ENCODE measurements at regions not wholly inside any gene's neighbourhood (a gene's known extent, or its start where the extent isn't known, plus 50 kb on each side); places are given as distances from the start of the nearest gene placed in this dataset.

DNA sequence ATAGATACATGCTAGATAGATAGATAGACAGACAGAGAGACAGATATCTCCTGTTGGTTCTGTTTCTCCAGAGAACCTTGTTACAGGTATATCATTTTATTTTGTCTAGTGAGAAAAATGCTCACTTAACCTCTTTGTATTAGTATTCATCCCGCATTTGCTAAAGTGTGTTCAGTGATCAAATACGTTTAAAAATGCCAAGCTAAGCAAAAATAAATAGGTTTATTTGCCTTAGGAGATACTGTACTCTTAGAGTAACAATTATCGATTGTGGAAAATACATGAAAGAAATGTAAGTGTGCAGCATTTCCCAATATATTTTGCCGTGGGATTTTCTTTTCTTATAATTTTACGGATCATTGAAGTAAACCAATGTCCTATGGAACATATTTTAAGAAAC, 262.9 kb upstream of the CXorf51A start:
- no TSS peak for BruUV-seq (replicated peaks)
- CTCF ChIA-PET: no interaction called here

DNA sequence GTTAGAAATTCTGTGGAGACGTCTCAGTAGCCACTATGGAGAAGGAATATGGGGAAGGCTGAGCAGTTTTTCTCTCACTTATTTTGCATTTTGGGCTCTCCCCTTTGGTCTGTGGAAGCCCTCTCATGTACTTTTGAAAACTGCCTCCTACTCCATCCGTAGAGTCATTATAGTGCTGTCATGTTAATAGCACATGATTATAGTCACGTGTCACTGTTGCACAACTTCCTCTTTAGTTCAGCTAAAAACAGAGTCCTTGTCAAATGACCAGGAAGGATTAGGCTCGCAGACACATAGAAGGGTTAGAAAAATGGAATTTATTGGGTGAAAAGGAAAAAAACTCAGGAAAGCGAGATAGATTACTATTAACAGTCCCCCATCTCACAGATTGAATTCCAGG, 258.2 kb upstream of the CXorf51A start:
- ChIA-PET CTCF (no interaction called here), POLR2A (ENCODE audit: unreplicated experiment) (no interaction called here)
- TF ChIP-seq EZH2 (IDR thresholded peaks at IDR 0.05; ENCODE audit: low read depth): no peak
- TF ChIP-seq, protein P1, sequence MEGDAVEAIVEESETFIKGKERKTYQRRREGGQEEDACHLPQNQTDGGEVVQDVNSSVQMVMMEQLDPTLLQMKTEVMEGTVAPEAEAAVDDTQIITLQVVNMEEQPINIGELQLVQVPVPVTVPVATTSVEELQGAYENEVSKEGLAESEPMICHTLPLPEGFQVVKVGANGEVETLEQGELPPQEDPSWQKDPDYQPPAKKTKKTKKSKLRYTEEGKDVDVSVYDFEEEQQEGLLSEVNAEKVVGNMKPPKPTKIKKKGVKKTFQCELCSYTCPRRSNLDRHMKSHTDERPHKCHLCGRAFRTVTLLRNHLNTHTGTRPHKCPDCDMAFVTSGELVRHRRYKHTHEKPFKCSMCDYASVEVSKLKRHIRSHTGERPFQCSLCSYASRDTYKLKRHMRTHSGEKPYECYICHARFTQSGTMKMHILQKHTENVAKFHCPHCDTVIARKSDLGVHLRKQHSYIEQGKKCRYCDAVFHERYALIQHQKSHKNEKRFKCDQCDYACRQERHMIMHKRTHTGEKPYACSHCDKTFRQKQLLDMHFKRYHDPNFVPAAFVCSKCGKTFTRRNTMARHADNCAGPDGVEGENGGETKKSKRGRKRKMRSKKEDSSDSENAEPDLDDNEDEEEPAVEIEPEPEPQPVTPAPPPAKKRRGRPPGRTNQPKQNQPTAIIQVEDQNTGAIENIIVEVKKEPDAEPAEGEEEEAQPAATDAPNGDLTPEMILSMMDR (conservative IDR thresholded peaks at IDR 0.05): no peak
- H3K4me3 ChIP-seq: no peak overlapping the region
- H4K20me1 ChIP-seq (ENCODE audit: insufficient read depth): no peaks in the 10 kb centered on the region
- DNase-seq: no peak
- no TSS peak for BruUV-seq (replicated peaks)
- intact Hi-C loops (cut with micrococcal nuclease; ENCODE audit: unreplicated experiment): no loop called here
- H3K27me3 ChIP-seq (ENCODE audit: insufficient read depth, low read depth): no peaks in the 10 kb centered on the region
- H3K27ac ChIP-seq: no peak overlapping the region
- no peaks in the 10 kb centered on the region for H3K4me1 ChIP-seq (replicated peaks; ENCODE audit: insufficient read depth)
- no peaks in the 10 kb centered on the region for H3K9me3 ChIP-seq (ENCODE audit: insufficient read depth, low read depth)
- H2AFZ ChIP-seq: no peak overlapping the region
- no peaks in the 10 kb centered on the region for H3K79me2 ChIP-seq (ENCODE audit: low read depth)
- H3K36me3 ChIP-seq (ENCODE audit: low read depth): no peaks in the 10 kb centered on the region
- no peak overlapping the region for H3K4me2 ChIP-seq
- H3K9me2 ChIP-seq (ENCODE audit: insufficient read depth): no peaks in the 10 kb centered on the region
- no peaks in the 10 kb centered on the region for H3F3A ChIP-seq (ENCODE audit: insufficient read depth, low read depth)

More for the DNA sequence above, 262.9 kb upstream of the CXorf51A start:
- Histone ChIP-seq H3K4me1 (replicated peaks; ENCODE audit: insufficient read depth) (no peaks in the 10 kb centered on the region), H4K20me1 (ENCODE audit: insufficient read depth) (no peaks in the 10 kb centered on the region), H3K4me2 (no peak overlapping the region), H3K79me2 (ENCODE audit: low read depth) (no peaks in the 10 kb centered on the region), H3F3A (ENCODE audit: insufficient read depth, low read depth) (no peaks in the 10 kb centered on the region), H2AFZ (no peak overlapping the region), H3K27ac (no peak overlapping the region), H3K4me3 (no peak overlapping the region), H3K9me2 (ENCODE audit: insufficient read depth) (no peaks in the 10 kb centered on the region), H3K36me3 (ENCODE audit: low read depth) (no peaks in the 10 kb centered on the region), H3K9me3 (ENCODE audit: insufficient read depth, low read depth) (no peaks in the 10 kb centered on the region), H3K27me3 (ENCODE audit: insufficient read depth, low read depth) (no peaks in the 10 kb centered on the region)
- DNase-seq: no peak
- no peak for TF ChIP-seq EZH2 (IDR thresholded peaks at IDR 0.05; ENCODE audit: low read depth)
- TF ChIP-seq, protein P1 (conservative IDR thresholded peaks at IDR 0.05): no peak
- POLR2A ChIA-PET (ENCODE audit: unreplicated experiment): no interaction called here
- intact Hi-C loops (cut with micrococcal nuclease; ENCODE audit: unreplicated experiment): no loop called here

DNA sequence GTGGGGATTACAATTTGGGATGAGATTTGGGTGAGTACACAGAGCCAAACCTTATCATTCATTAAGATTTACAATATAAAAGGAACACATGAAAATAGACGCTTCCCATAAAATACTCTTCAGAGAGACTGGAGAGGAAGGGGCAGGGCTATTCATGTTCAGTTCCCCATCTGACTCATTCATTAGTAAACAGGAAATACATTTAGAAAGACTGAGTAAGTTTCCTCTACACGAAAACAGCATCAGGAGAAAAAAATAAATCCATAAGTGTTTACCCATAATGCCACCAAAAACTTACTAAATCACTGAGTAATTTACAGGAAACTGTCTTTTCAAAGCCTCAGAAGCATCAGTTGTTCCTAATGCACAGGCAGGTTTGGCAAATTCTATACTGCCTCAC, 255.4 kb upstream of the CXorf51A start:
- intact Hi-C loops (cut with micrococcal nuclease; ENCODE audit: unreplicated experiment): no loop called here
- POLR2A ChIA-PET (ENCODE audit: unreplicated experiment): no interaction called here
- TF ChIP-seq, protein P1 (conservative IDR thresholded peaks at IDR 0.05): no peak
- no peak for TF ChIP-seq EZH2 (IDR thresholded peaks at IDR 0.05; ENCODE audit: low read depth)

More for the DNA sequence above, 255.4 kb upstream of the CXorf51A start:
- no peaks in the 10 kb centered on the region for H4K20me1 ChIP-seq (ENCODE audit: insufficient read depth)
- H3K79me2 ChIP-seq (ENCODE audit: low read depth): no peaks in the 10 kb centered on the region
- H3K4me1 ChIP-seq (replicated peaks; ENCODE audit: insufficient read depth): no peaks in the 10 kb centered on the region
- no peak overlapping the region for H3K27ac ChIP-seq
- no peak overlapping the region for H3K4me2 ChIP-seq
- no peaks in the 10 kb centered on the region for H3K9me2 ChIP-seq (ENCODE audit: insufficient read depth)
- BruUV-seq (replicated peaks): no TSS peak
- CTCF ChIA-PET: no interaction called here
- H3F3A ChIP-seq (ENCODE audit: insufficient read depth, low read depth): no peaks in the 10 kb centered on the region
- no peak for DNase-seq
- H2AFZ ChIP-seq: no peak overlapping the region
- H3K4me3 ChIP-seq: no peak overlapping the region
- no peaks in the 10 kb centered on the region for H3K9me3 ChIP-seq (ENCODE audit: insufficient read depth, low read depth)
- no peaks in the 10 kb centered on the region for H3K27me3 ChIP-seq (ENCODE audit: insufficient read depth, low read depth)
- no peaks in the 10 kb centered on the region for H3K36me3 ChIP-seq (ENCODE audit: low read depth)

Measured in PC-9 (cell line).